GM12878 (cell line): ENCODE measurements at regions not wholly inside any gene's neighbourhood (a gene's known extent, or its start where the extent isn't known, plus 50 kb on each side); places are given as distances from the start of the nearest gene placed in this dataset.
"Not testable (repeated sequence)": the region's sequence is repeated elsewhere in the genome, so short reads cannot be mapped to it uniquely, and the experiment has no call there.

ENCODE experiments used
- ATAC-seq: fragments of 200-7000 bp; cut with Tn5 transposase; 3 replicates; pipeline ENCODE4 v1.9.1; 2020; ENCODE audit warnings: mild to moderate bottlenecking, moderate library complexity
- BruUV-seq: library from RNA; stranded (reverse); fragments of 400-500 nt; replicated peaks from 2 replicates; lab custom pipeline; 2021; lab: Mats Ljungman, UMichigan
- CTCF ChIA-PET: fragments of 300-600 bp; sonication (Branson Sonifier 250); formaldehyde crosslinking; extraction: SDS; loops from one replicate; lab custom pipeline; 2021; ENCODE audit warnings: inconsistent platforms; lab: Yijun Ruan, JAX
- POLR2A ChIA-PET: fragments of 350-600 bp; formaldehyde crosslinking; extraction: SDS; loops from one replicate; lab custom pipeline; 2021; ENCODE audit warnings: inconsistent platforms; lab: Charles Lee
- RAD21 ChIA-PET: fragments of 300-600 bp; sonication (Branson Sonifier 250); formaldehyde crosslinking; loops from one replicate; lab custom pipeline; 2023; ENCODE audit warnings: antibody characterized with exemption; ENCODE audit not compliant: unreplicated experiment; lab: Charles Lee
- SMC1A ChIA-PET: fragments of 300-600 bp; sonication (Branson Sonifier 250); formaldehyde crosslinking; loops from one replicate; lab custom pipeline; 2023; ENCODE audit not compliant: unreplicated experiment, uncharacterized antibody; lab: Charles Lee
- DNase-seq: peaks from one replicate; pipeline ENCODE4 v3.0.0-alpha.2; 2011; ENCODE audit warnings: low read depth, low spot score
- FAIRE-seq: peaks from 3 replicates; lab custom pipeline; 2011; peaks lifted over from hg19 to GRCh38; lab: Jason Lieb, UNC
- H2AFZ ChIP-seq: 2 replicates; pipeline ENCODE4 v1.6.0; 2011; ENCODE audit warnings: low read depth, low read length, control low read depth; ENCODE audit not compliant: control insufficient read depth
- H3K27ac ChIP-seq: 2 replicates; pipeline ENCODE4 v1.5.1; 2011; ENCODE audit warnings: control low read depth; ENCODE audit not compliant: control insufficient read depth, insufficient read depth
- H3K27me3 ChIP-seq, 2 experiments: replicated peaks in 1 of 2; 2 replicates each; pipeline versions ENCODE4 v1.6.0 to v1.6.1; 2011; ENCODE audit warnings: low read length in 1 of 2; ENCODE audit not compliant: control insufficient read depth in 2 of 2, insufficient read depth in 2 of 2
- H3K36me3 ChIP-seq, 2 experiments: 2 replicates each; pipeline ENCODE4 v1.5.1; 2011; ENCODE audit warnings: low read length in 1 of 2; ENCODE audit not compliant: control insufficient read depth in 2 of 2, insufficient read depth in 2 of 2
- H3K4me1 ChIP-seq: 2 replicates; pipeline ENCODE4 v1.6.1; 2011; ENCODE audit warnings: mild to moderate bottlenecking, low read length, moderate library complexity, mixed read lengths; ENCODE audit not compliant: control insufficient read depth, insufficient read depth
- H3K4me2 ChIP-seq: 2 replicates; pipeline ENCODE4 v1.6.0; 2011; ENCODE audit warnings: control low read depth; ENCODE audit not compliant: control insufficient read depth, insufficient read depth
- H3K4me3 ChIP-seq: fragments of 200-600 bp; sonication (generic); 2 replicates; pipeline ENCODE4 v1.5.1; 2016
- H3K79me2 ChIP-seq: 2 replicates; pipeline ENCODE4 v1.6.0; 2011; ENCODE audit warnings: low read length; ENCODE audit not compliant: control insufficient read depth, insufficient read depth
- H3K9ac ChIP-seq: 2 replicates; pipeline ENCODE4 v1.8.0; 2011; ENCODE audit warnings: low read length, control low read depth, mixed read lengths; ENCODE audit not compliant: control insufficient read depth, insufficient read depth
- H3K9me3 ChIP-seq: replicated peaks from 3 replicates; pipeline ENCODE4 v1.5.1; 2011; ENCODE audit warnings: mild to moderate bottlenecking, low read length; ENCODE audit not compliant: control insufficient read depth, insufficient read depth
- H4K20me1 ChIP-seq: 2 replicates; pipeline ENCODE4 v1.6.0; 2011; ENCODE audit not compliant: control insufficient read depth, insufficient read depth
- REST ChIP-seq: IDR thresholded peaks from 2 replicates; pipeline ENCODE4 v1.6.1; 2012; ENCODE audit warnings: mild to moderate bottlenecking, low read depth, low read length
- WGBS: methylation state at CpG from one replicate; pipeline ENCODE4 v1.1.6; 2016; ENCODE audit warnings: low lambda C conversion rate; ENCODE audit not compliant: insufficient replicate concordance, insufficient coverage; ENCODE audit errors: missing lambda C conversion rate; 5-methylcytosine and 5-hydroxymethylcytosine counted together
- in situ Hi-C: fragments of 300-500 bp; cut with MboI; formaldehyde crosslinking; loops from 9 replicates; pipeline ENCODE4 v1.14.3; 2018; ENCODE audit warnings: mixed read lengths
- intact Hi-C: fragments of 100-400 bp; cut with micrococcal nuclease; formaldehyde crosslinking; loops from one replicate; pipeline ENCODE4 v1.14.2; 2022; ENCODE audit not compliant: unreplicated experiment

- POLR2A ChIA-PET, SMC1A ChIA-PET, in situ Hi-C loops, H3K4me3 ChIP-seq, ATAC-seq, H3K27me3 ChIP-seq, H3K36me3 ChIP-seq, H4K20me1 ChIP-seq, H3K4me1 ChIP-seq, H3K27ac ChIP-seq, H3K79me2 ChIP-seq, H2AFZ ChIP-seq, FAIRE-seq, H3K9me3 ChIP-seq, H3K9ac ChIP-seq, H3K4me2 ChIP-seq, intact Hi-C loops, DNase-seq, RAD21 ChIA-PET, CTCF ChIA-PET, BruUV-seq: not testable (repeated sequence)
- peak; percentile 30; the same call in 1 of the 2 replicates for TF ChIP-seq REST
- WGBS: 73% methylated on average over 5 of the region's 5 CpGs
Measured at GRCh38 chr11:49562262-49562661, 353.9 kb upstream of the FOLH1 start.

DNA sequence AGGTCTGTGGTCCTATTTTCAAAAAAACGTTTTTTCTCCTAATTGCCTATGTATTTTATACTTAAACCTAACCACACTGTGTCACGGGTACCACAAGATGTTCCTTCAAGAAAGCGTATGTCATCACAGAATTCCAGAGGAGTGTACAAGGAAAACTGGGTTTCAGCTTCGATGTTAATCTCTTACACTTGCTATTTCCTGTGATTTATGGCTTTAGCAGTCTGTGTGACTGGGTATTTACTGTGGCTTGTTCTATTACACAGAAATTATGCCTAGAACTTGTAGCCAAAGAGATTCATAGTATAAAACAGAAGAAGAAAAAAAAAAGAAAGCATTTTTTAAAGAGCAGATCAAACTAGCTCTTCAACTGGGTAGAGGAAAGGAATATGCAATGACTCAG, 371.1 kb upstream of the FOLH1 start:
- CTCF ChIA-PET, BruUV-seq, H3K4me2 ChIP-seq, H3K4me1 ChIP-seq, H2AFZ ChIP-seq, H3K9ac ChIP-seq, intact Hi-C loops, in situ Hi-C loops, H3K4me3 ChIP-seq, H4K20me1 ChIP-seq, H3K36me3 ChIP-seq, DNase-seq, H3K79me2 ChIP-seq, FAIRE-seq, ATAC-seq, SMC1A ChIA-PET, POLR2A ChIA-PET, H3K27me3 ChIP-seq, RAD21 ChIA-PET, H3K9me3 ChIP-seq, H3K27ac ChIP-seq: not testable (repeated sequence)
- WGBS: 9% methylated on average over 4 of the region's 4 CpGs

- SMC1A ChIA-PET, DNase-seq, RAD21 ChIA-PET, in situ Hi-C loops, H3K27me3 ChIP-seq, POLR2A ChIA-PET, H3K9ac ChIP-seq, FAIRE-seq, H3K4me2 ChIP-seq, H4K20me1 ChIP-seq, ATAC-seq, H3K36me3 ChIP-seq, H3K4me3 ChIP-seq, H3K79me2 ChIP-seq, CTCF ChIA-PET, intact Hi-C loops, H3K4me1 ChIP-seq, H3K9me3 ChIP-seq, H3K27ac ChIP-seq, BruUV-seq, H2AFZ ChIP-seq: not testable (repeated sequence)
- WGBS: 0% methylated on average over 2 of the region's 2 CpGs
Measured at GRCh38 chr11:49585495-49585894, 366.7 kb upstream of the OR4C13 start.
